ENCODE measurements at regions not wholly inside any gene's neighbourhood (a gene's known extent, or its start where the extent isn't known, plus 50 kb on each side); places are given as distances from the start of the nearest gene placed in this dataset.

DNA sequence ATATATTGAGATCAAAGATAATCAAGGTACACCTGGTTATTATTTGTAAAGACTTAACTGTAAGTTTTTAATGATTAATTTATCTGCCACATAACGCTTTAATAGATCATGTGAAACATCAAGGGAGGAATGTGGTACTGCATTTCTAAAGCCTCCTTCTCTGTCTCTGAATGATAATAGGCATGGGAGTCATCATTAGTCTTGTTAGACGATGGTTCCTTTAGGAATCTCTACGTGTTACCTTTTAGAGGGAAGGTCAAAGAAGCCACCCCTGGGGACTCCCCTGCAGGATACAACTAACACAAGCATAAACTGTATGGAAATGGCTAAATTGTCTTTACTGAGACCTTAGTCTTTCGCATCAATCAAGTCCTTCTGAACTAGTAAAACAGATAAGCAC lies 173.6 kb upstream of the MCHR2 start:
- TF ChIP-seq, protein P1, sequence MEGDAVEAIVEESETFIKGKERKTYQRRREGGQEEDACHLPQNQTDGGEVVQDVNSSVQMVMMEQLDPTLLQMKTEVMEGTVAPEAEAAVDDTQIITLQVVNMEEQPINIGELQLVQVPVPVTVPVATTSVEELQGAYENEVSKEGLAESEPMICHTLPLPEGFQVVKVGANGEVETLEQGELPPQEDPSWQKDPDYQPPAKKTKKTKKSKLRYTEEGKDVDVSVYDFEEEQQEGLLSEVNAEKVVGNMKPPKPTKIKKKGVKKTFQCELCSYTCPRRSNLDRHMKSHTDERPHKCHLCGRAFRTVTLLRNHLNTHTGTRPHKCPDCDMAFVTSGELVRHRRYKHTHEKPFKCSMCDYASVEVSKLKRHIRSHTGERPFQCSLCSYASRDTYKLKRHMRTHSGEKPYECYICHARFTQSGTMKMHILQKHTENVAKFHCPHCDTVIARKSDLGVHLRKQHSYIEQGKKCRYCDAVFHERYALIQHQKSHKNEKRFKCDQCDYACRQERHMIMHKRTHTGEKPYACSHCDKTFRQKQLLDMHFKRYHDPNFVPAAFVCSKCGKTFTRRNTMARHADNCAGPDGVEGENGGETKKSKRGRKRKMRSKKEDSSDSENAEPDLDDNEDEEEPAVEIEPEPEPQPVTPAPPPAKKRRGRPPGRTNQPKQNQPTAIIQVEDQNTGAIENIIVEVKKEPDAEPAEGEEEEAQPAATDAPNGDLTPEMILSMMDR (IDR thresholded peaks at IDR 0.05) = no peak
- no peaks in the 10 kb centered on the region for H3K9me3 ChIP-seq
- no peaks in the 10 kb centered on the region for H3K36me3 ChIP-seq (ENCODE audit: low read depth)
- H3K4me3 ChIP-seq = no peak overlapping the region
- intact Hi-C loops (cut with DNase I, micrococcal nuclease) = no loop called here
- H3K4me1 ChIP-seq (ENCODE audit: low read depth) = no peaks in the 10 kb centered on the region
- no peak for ATAC-seq
- DNase-seq = no peak

DNA sequence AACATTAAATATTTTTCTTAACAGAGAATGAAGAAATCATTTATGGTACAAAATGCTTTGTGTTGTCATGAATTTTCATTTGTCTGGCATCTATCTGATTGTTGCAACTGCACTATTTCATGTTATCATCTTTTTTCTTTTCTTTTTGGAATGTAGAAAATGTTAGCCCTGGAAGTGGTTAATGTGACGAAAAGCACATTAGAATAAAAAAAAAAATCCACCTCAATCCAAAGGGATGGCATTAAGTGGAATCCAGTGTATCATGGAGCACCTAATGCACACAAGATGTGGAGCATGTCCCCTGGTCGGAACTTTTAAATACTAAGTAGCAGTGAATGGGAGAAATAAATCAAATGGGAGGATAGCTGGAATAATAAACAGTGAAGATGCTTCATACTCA lies 172.9 kb upstream of the MCHR2 start:
- intact Hi-C loops (cut with DNase I, micrococcal nuclease) = no loop called here
- TF ChIP-seq, protein P1 (IDR thresholded peaks at IDR 0.05) = no peak
- Histone ChIP-seq H3K4me1 (ENCODE audit: low read depth) (no peaks in the 10 kb centered on the region), H3K9me3 (no peaks in the 10 kb centered on the region), H3K4me3 (no peak overlapping the region), H3K36me3 (ENCODE audit: low read depth) (no peaks in the 10 kb centered on the region)
- ATAC-seq (no peak), DNase-seq (no peak)

GRCh38 chr6:100165442-100165841 lies 171.4 kb upstream of the MCHR2 start:
- Histone ChIP-seq H3K4me1 (ENCODE audit: low read depth) (no peaks in the 10 kb centered on the region), H3K36me3 (ENCODE audit: low read depth) (no peaks in the 10 kb centered on the region), H3K4me3 (no peak overlapping the region), H3K9me3 (no peaks in the 10 kb centered on the region)
- DNase-seq (no peak), ATAC-seq (no peak)
- TF ChIP-seq, protein P1 (IDR thresholded peaks at IDR 0.05) = no peak
- intact Hi-C loops (cut with DNase I, micrococcal nuclease) = no loop called here

DNA sequence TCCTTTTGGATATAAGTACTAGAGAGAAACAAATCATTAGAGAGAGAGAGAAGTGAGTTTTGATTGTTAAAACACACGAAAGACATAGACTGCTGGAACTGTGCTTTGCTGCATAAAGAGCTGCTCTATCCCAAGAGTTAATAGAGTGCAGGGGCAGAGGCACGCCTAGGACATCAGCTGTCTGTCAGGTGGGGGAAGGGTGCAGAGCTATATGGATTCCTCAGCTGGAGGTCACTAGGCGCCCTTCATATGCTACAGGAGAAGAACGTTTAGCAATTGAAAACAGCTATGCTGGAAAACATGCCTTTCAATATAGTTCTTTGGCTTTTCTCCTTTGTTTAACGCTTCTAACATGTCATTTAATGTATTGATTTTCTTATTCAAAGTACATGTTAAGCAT lies 169.0 kb upstream of the MCHR2 start:
- TF ChIP-seq, protein P1 (IDR thresholded peaks at IDR 0.05) = no peak
- Histone ChIP-seq H3K36me3 (ENCODE audit: low read depth) (no peaks in the 10 kb centered on the region), H3K4me1 (ENCODE audit: low read depth) (no peaks in the 10 kb centered on the region), H3K4me3 (no peak overlapping the region), H3K9me3 (no peaks in the 10 kb centered on the region)
- intact Hi-C loops (cut with DNase I, micrococcal nuclease) = no loop called here
- no peak for DNase-seq
- no peak for ATAC-seq

GRCh38 chr6:100161782-100162365 lies 167.9 kb upstream of the MCHR2 start:
- intact Hi-C loops (cut with DNase I, micrococcal nuclease) = no loop called here
- no peaks in the 10 kb centered on the region for H3K36me3 ChIP-seq (ENCODE audit: low read depth)
- no peak for ATAC-seq

More at GRCh38 chr6:100161782-100162365, 167.9 kb upstream of the MCHR2 start:
- Histone ChIP-seq H3K4me1 (ENCODE audit: low read depth) (no peaks in the 10 kb centered on the region), H3K4me3 (no peak overlapping the region), H3K9me3 (no peaks in the 10 kb centered on the region)
- DNase-seq = no peak
- TF ChIP-seq, protein P1 (IDR thresholded peaks at IDR 0.05) = no peak

Measured in mucosa of descending colon (tissue), 3 donors.